Thoracic aorta (tissue), 2 donors: ENCODE measurements at regions not wholly inside any gene's neighbourhood (a gene's known extent, or its start where the extent isn't known, plus 50 kb on each side); places are given as distances from the start of the nearest gene placed in this dataset.

Source experiments
- ATAC-seq: fragments of 150-250 bp; one replicate; pipeline ENCODE4 v1.8.0; 2017; ENCODE audit warnings: low read depth; ENCODE audit not compliant: insufficient number of reproducible peaks, low FRiP score
- DNase-seq: peaks from one replicate; pipeline ENCODE4 v3.0.0-alpha.2; 2020; ENCODE audit warnings: low spot score
- H3K27ac ChIP-seq, 2 donors: fragments of 200-600 bp; sonication (generic); 1 replicate in 1 of 2; 2 replicates in 1 of 2; pipeline ENCODE4 v1.5.1; 2016; ENCODE audit warnings: mild to moderate bottlenecking in 2 of 2, moderate library complexity in 2 of 2
- H3K27me3 ChIP-seq: fragments of 200-600 bp; sonication (generic); replicated peaks from 2 replicates; pipeline ENCODE4 v1.6.0; 2016; ENCODE audit warnings: mild to moderate bottlenecking; ENCODE audit not compliant: insufficient read depth
- H3K36me3 ChIP-seq: fragments of 200-600 bp; sonication (generic); one replicate; pipeline ENCODE4 v1.5.1; 2016
- H3K4me1 ChIP-seq, 2 donors: fragments of 200-600 bp; sonication (generic); 1 replicate in 1 of 2; 2 replicates in 1 of 2; pipeline versions ENCODE4 v1.5.1 to v1.6.0; 2016; ENCODE audit warnings: low read depth in 2 of 2, mild to moderate bottlenecking in 1 of 2; ENCODE audit not compliant: control insufficient read depth in 1 of 2
- H3K4me3 ChIP-seq: fragments of 200-600 bp; sonication (generic); 2 replicates; pipeline ENCODE4 v1.5.1; 2016; ENCODE audit warnings: mild to moderate bottlenecking
- H3K9me3 ChIP-seq: fragments of 200-600 bp; sonication (generic); 2 replicates; pipeline ENCODE4 v1.5.1; 2016
- TF ChIP-seq, protein P1 (sequence below): fragments of 200-600 bp; sonication (generic); IDR thresholded peaks from one replicate; pipeline ENCODE4 v1.5.1; 2019; ENCODE audit warnings: antibody characterized with exemption

DNA sequence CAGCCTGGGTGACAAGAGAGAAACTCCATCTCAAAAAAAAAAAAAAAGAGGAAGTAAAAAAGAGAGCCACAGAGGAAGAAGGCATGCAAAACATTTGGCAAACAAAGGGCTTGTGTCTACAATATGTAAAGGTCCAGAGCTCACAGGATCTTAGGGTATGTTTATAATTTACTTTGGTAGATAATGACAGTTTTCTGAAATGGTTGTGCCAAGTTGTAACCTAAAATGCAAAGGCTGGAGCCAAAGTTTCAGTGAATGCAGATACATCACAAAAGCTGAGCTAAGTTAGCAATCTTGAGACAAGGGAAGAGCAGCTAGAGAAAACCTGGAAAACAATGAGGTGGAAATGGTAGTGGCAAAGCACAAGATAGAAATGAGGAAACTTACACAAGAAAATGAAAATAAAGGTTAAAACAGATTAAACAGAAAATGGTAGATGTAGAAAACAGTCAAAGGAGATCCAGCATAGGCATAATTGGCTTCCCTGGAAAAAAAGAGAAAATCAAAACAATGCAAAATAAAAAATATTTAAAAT lies 77.5 kb upstream of the HK2 start:
- no peak for ATAC-seq
- H3K27ac ChIP-seq = no peak overlapping the region

DNA sequence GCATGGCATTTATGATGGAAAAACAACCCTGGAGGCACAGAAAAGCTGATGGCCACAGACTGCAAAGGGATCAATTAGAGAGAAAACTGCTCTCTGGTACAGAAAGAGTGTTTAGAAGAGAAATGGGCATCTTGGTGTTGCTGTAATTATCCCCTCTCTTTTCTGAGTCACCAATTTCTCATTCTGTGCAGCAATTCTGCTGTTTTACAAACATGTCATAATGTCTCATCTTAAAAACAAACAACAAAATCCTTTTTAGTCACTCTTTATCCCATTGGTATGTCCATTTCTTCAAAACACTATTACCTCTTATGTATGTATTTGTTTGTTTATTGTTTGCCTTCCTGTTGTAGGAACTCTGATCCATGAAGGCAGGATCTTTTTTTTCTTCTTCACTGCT lies 73.9 kb upstream of the HK2 start:
- H3K4me3 ChIP-seq = no peak overlapping the region
- H3K27ac ChIP-seq = no peak overlapping the region
- ATAC-seq = no peak
- TF ChIP-seq, protein P1, sequence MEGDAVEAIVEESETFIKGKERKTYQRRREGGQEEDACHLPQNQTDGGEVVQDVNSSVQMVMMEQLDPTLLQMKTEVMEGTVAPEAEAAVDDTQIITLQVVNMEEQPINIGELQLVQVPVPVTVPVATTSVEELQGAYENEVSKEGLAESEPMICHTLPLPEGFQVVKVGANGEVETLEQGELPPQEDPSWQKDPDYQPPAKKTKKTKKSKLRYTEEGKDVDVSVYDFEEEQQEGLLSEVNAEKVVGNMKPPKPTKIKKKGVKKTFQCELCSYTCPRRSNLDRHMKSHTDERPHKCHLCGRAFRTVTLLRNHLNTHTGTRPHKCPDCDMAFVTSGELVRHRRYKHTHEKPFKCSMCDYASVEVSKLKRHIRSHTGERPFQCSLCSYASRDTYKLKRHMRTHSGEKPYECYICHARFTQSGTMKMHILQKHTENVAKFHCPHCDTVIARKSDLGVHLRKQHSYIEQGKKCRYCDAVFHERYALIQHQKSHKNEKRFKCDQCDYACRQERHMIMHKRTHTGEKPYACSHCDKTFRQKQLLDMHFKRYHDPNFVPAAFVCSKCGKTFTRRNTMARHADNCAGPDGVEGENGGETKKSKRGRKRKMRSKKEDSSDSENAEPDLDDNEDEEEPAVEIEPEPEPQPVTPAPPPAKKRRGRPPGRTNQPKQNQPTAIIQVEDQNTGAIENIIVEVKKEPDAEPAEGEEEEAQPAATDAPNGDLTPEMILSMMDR = no peak
- H3K27me3 ChIP-seq = no peaks in the 10 kb centered on the region
- H3K9me3 ChIP-seq = peaks cover 11% of the 10 kb centered on the region
- DNase-seq = no peak
- no peaks in the 10 kb centered on the region for H3K36me3 ChIP-seq
- peaks cover 0 to 10% of the 10 kb centered on the region in 2 donors for H3K4me1 ChIP-seq

More for the DNA sequence above, 77.5 kb upstream of the HK2 start:
- H3K4me3 ChIP-seq = no peak overlapping the region
- no peaks in the 10 kb centered on the region for H3K27me3 ChIP-seq
- H3K36me3 ChIP-seq = no peaks in the 10 kb centered on the region
- no peak for DNase-seq
- peaks cover 11% of the 10 kb centered on the region for H3K9me3 ChIP-seq
- no peaks in the 10 kb centered on the region for H3K4me1 ChIP-seq
- TF ChIP-seq, protein P1 = no peak

DNA sequence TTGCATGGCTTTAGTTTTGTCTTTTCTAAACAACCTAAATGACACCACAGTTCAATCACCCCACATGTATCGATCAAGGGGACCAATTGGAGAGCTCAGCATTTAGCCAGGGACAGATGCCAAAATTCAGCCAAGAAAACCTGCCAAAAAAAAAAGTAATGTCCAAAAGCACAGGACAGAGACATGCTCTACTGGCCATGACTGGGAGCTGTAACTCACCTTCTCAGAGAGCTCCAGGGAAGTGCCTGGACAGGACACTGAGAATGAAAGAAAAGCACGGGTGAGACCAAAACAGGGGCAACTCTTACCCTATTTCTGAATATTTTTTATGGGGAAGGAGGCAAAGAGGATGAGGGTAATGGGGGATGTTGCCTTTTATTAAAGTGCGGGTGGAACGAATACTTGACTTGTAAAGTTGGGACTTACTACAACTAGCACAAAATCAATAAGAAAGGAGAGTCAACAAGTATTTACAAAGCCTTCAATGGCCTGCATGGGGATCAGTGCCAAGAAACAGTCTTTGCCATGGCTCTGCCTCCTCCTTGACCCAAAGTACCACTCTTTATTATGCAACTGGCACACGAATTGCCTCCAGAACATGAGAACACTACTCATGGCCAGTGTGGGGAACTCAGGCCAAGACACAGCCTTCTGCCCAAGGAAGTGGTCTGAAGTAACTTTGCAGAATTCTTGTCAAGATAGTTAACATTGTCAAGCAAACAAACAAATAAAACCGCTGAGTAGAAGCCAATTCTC lies 72.9 kb upstream of the HK2 start:
- no peak for DNase-seq
- TF ChIP-seq, protein P1 = no peak
- ATAC-seq = no peak

DNA sequence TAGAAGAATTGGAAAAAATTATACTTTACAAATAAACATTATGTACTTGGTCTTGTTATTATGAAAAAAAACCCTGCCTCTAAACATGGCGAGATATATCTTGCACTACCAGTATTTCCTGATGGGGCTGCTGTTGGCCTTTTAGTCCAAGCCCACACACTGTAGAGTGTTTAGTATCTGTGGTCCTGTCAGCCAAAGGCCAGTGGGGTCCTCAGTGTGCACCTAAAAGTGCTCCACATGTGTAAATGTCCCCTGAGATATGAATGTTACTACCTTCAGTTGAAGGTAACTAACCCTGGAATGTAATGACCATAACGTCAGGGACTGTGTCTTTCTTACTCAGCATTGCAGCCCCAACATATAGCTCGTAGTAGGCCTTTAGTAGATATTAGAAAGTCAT lies 71.1 kb upstream of the HK2 start:
- Histone ChIP-seq H3K4me3 (no peak overlapping the region), H3K27ac (no peak overlapping the region), H3K4me1 (peaks cover 4 to 16% of the 10 kb centered on the region in 2 donors), H3K27me3 (no peaks in the 10 kb centered on the region), H3K36me3 (no peaks in the 10 kb centered on the region), H3K9me3 (no peaks in the 10 kb centered on the region)
- TF ChIP-seq, protein P1 = no peak
- no peak for DNase-seq
- ATAC-seq = no peak

More for the DNA sequence above, 72.9 kb upstream of the HK2 start:
- Histone ChIP-seq H3K9me3 (peaks cover 9% of the 10 kb centered on the region), H3K4me1 (peaks cover 0 to 10% of the 10 kb centered on the region in 2 donors), H3K36me3 (no peaks in the 10 kb centered on the region), H3K27me3 (no peaks in the 10 kb centered on the region), H3K4me3 (no peak overlapping the region), H3K27ac (no peak overlapping the region)

GRCh38 chr2:74763962-74764428 lies 69.9 kb upstream of the HK2 start:
- no peak overlapping the region for H3K27ac ChIP-seq
- TF ChIP-seq, protein P1 = no peak
- no peaks in the 10 kb centered on the region for H3K9me3 ChIP-seq
- DNase-seq = no peak
- H3K4me3 ChIP-seq = no peak overlapping the region
- no peaks in the 10 kb centered on the region for H3K36me3 ChIP-seq
- no peak for ATAC-seq
- H3K4me1 ChIP-seq = peaks cover 11 to 27% of the 10 kb centered on the region in 2 donors
- no peaks in the 10 kb centered on the region for H3K27me3 ChIP-seq
